HG03520 (cell line): ENCODE measurements at regions not wholly inside any gene's neighbourhood (a gene's known extent, or its start where the extent isn't known, plus 50 kb on each side); places are given as distances from the start of the nearest gene placed in this dataset.
"Not testable (repeated sequence)": the region's sequence is repeated elsewhere in the genome, so short reads cannot be mapped to it uniquely, and the experiment has no call there.

Experiments used
- ATAC-seq: cut with Tn5 transposase; IDR thresholded peaks from one replicate; pipeline ENCODE4 v1.9.1; 2021; ENCODE audit warnings: mild to moderate bottlenecking, moderate library complexity; ENCODE audit not compliant: unreplicated experiment

DNA sequence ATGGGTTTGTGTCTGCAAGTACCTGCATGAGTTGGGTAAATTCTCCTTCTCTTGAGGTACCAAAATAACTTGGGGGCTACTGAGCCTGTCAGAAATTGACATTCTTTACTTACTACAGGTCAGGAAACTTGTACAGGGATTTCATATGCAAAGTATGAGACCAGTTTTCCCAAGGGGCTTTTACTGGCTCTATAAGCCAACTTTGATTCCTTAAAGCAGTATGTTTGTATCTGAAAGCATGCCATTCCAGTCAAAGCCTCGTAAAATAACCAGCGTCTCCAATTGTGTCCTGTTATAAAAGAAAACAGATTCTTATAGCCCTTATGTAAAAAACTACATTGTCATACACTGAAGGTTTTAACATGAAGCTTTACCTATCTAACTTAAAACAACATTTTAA, 90.2 kb downstream of the ZNF467 start:
- ATAC-seq, result no peak

DNA sequence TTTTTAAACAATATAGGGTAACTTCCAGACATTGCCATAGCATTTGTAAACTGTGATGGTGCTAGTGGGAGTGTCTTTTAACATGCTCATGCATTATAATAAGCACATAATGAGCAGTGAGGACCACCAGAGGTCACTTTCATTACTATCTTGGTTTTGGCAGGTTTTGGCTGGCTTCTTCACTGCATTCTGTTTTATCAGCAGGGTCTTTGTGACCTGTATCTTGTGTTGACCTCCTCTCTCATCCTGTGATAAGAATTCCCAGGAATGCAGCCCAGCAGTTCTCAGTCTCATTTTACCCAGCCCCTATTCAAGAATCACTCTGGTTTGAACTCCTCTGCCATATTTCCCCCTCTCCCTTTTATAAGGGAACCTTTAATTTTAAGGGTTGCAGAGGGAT, 91.3 kb downstream of the ZNF467 start:
- ATAC-seq, result no peak

DNA sequence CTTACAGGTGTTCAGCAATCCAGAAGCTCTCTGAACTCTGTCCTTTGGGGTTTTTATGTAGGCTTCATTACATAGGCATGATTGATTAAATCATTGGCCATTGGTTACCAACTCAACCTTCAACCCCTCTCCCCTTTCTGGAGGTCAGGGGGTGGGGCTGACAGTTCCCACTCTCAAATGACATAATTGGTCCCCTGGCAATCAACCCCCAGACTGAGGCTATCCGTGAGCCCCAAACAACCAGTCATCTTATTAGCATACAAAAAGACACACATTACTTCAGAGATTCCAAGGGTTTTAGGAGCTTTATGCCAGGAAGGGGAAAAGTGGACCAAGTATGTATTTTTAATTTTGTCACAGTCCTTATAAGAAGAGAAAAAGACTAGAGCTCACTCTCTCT, 92.1 kb downstream of the ZNF467 start:
- no peak for ATAC-seq

DNA sequence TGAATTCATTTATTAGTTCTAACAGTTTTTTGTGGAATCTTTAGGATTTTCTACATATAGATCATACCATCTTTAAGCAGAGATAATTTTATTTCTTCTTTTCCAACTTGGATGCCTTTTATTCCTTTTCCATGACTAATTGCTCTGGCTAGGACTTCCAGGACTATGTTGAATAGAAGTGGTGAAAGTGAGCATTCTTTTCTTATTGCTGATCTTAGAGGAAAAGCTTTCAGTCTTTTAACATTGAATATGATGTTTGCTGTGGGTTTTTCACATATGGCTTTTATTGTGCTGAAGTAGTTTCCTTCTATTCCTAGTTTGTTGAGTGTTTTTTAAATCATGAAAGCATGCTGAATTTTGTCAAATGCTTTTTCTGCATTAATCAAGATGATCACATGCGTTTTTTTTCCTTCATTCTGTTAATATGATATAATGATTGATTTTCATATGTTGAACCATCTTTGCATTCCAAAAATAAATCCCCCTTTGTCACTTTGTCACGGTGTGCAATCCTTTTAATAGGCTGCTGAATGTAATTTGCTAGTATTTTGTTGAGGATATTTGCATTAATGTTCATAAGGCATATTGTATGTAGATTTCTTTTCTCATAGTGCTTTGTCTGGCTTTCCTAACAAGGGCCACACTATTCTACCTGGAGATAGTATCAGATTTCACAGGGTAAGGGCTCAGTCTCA, 92.9 kb downstream of the ZNF467 start:
- no peak for ATAC-seq

DNA sequence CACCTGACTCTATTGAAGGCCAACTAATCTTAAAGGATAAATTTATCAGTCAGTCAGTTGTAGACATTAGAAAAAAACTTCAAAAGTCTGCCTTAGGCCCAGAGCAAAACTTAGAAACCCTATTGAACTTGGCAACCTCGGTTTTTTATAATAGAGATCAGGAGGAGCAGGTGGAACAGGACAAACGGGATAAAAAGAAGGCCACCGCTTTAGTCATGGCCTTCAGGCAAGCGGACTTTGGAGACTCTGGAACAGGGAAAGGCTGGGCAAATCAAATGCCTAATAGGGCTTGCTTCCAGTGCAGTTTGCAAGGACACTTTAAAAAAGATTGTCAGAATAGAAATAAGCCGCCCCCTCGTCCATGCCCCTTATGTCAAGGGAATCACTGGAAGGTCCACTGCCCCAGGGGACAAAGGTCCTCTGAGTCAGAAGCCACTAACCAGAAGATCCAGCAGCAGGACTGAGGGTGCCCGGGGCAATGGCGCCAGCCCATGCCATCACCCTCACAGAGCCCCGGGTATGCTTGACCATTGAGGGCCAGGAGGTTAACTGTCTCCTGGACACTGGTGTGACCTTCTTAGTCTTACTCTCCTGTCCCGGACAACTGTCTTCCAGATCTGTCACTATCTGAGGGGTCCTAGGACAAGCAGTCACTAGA, 98.5 kb downstream of the ZNF467 start:
- not testable (repeated sequence) for ATAC-seq

DNA sequence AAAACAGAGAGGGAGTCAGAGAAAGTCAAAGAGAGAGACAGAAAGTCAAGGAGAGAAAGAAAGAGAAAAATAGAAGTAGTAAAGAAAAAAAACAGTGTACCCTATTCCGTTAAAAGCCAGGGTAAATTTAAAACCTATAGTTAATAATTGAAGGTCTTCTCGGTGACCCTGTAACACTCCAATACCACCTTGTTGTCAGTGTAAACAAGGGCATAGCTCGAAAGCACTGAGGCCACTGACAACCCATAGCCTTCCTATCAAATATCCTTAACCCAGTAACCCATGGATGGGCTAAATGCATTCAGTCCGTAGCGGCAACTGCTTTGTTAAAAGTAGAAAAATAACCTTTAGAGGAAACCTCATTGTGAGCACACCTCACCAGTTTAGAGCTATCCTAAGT, 100.4 kb downstream of the ZNF467 start:
- no peak for ATAC-seq

DNA sequence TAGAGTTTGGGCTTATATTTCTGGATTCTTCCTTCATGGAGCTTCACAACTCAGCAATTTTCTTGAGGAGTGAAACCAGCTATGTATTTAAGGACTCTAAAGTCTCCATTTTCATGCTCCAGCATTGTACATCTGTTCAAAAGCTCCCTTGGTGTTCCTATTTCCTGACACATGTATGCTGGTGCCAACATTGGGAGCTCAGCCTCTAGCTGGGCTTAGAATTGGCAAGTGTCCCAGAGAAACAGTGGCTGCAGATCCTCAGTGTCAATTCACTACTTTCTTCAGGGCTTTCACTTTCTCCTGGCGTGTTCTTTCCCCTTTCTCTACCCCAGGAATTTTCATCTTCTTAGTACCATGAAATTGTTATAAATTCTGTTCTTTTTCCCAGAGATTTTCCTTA, 103.1 kb downstream of the ZNF467 start:
- no peak for ATAC-seq

DNA sequence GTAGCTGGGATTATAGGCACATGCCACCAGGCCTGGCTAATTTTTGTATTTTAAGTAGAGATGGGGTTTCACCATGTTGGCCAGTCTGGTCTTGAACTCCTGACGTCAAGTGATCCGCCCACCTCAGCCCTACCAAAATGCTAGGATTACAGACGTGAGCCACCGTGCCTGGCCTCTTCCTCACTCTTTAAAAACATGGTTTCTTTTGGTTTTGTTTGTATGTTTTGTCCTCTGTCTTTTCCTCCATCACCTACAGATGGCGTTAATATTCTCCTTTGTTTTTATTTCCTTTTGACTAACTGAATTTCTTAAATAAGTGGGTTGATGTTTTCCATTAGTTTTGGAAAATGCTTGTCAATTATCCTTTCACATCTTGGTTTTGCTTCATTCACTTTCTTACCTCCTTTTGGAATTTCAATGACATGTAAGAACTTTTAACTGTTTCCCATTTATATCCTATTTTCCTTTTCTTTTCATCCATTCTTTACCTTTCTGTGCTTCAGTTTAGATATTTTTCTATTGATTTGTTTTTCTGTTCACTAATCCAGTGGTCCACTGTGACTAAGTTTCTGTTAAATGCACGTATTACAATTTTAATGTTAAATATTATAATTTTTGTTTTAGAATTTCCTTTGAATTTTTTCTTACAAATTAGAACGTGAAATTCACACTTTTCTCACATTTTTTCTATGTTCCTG, 104.1 kb downstream of the ZNF467 start:
- ATAC-seq, result no peak

DNA sequence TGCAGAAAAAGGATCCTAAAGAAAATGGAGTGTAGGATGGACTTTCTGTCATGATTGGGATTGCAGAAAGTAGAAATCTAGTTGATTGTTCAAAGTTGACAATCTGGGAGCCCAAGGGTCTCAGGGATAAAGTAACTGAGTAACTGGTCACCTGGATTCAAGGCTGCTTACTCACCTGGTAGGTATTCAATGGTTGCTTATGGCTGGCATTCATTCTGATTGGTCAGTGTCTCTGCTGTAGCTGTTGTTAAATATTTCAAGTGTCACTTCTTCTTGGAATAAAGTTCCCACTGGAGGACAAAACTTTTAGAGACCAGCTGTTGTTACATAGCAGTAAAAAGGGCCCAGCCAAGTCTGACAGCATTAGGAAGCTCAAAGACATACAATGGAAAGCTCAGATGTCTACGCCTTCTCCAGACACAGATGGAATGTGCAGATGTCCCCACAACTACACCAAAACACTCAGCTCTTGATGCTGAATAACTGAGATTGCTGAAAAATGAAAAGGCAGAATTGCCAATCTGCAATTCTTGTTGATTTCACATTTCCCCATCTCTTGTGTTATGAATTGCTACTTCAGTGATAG, 106.9 kb downstream of the ZNF467 start:
- ATAC-seq, result no peak

DNA sequence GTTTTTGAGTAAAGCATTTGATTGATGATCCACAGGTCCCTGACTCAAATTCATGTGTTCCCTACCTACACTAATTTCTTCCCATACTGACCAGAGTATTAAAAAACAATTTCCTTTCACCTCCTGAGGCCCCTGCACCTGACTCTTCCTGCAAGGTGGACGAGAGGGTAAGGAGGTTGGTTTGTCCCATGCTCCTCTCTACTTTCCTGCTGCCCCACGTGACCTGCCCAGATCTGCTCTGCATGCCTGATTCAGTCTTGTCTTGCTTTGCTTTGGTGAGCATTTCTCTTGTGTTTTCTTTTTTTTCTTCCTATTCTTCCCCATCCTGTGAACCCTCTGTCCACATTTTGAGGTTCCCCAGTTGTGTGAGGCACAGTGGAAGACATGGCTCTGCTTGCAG, 107.8 kb downstream of the ZNF467 start:
- not testable (repeated sequence) for ATAC-seq

DNA sequence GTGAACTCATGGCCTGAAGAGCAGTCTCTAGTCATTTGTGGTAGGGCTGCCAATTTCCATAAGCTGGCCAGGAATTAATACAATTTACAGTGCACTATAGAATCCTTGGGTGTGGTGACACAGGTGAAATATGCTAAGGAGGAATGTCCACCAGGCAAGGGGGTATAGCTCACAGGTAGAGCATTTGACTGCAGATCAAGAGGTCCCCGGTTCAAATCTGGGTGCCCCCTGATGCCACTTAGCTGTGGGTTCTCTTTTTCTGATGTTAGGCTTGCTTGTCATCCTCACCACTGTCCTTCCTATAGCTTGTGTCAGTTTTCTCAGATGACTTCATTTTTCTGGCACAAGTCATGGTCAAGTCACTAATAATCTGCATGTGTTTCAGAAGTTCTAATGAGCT, 108.7 kb downstream of the ZNF467 start:
- no peak for ATAC-seq

DNA sequence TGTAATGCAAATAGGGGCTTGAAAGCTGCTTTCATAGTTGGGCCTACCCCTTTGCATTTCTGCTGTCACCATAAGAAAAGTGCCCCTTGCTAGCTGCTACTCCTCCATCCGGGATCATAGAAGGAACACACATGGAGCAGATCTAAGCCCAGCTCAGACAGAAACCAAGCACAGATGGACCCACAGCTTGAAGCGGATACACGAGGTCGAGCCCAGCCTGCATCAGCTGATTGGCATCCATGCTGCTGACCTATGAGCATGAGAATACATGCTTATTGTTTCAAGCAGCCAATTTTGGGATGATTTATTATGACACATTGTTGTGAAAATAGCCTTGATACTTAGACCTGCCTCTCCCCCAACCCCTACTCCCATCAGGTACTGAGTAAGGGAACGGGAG, 109.2 kb downstream of the ZNF467 start:
- no peak for ATAC-seq

DNA sequence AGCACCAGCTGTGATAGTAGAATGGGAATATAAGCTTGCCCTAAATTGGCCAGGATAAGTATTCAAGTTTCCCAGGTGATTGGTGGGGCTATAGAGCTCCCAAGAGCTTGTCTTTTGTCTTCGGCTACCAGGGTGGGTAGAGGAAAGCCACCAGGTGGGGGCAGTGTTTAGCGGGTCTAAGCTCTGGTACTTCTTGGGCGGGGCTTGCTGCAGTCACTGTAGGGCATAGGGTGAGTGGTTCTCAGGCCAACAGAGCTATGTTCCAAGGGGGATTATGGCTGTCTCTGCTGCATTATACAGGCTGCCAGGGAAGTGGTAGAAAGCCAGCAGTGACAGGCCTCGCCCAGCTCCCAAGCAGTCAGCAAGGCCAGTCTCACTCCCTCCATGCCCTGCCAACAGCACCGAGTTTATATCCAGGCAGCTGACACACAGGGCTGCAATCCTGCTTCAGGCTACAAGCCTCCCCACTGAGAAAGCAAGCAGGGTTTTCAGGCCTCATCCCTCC, 110.7 kb downstream of the ZNF467 start:
- peak; percentile 88 for ATAC-seq

DNA sequence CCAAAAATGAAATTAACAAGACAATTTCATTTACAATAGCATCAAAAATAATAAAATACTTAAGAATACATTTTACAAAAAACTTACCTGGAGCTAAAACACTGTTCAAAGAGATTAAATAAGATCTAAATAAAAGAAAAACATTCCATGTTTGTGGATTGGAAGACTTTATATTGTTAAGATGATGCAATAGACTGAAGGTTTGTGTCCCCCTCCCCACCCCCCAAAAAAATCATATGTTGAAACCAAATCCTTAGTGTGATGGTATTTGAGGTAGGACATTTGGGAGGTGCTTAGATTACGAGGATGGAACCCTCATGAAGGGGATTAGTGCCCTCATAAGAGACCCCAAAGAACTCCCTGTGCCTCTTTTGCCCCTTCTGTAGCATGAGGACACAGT, 117.6 kb downstream of the ZNF467 start:
- ATAC-seq, result no peak

DNA sequence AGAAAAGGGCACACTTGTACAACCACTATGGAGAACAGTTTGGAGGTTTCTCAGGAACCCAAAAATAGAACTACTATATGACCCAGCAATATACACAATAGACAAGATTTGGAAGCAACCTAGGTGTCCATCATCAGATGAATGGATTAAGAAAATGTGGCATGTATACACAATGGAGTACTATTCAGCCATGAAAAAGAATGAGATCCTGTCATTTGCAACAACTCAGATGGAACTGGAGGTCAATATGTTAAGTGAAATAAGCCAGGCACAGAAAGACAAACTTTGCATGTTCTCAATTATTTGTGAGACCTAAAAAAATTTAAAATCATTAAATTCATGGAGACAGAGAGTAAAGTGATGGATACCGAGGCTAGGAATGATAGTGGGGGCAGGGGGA, 118.8 kb downstream of the ZNF467 start:
- no peak for ATAC-seq

DNA sequence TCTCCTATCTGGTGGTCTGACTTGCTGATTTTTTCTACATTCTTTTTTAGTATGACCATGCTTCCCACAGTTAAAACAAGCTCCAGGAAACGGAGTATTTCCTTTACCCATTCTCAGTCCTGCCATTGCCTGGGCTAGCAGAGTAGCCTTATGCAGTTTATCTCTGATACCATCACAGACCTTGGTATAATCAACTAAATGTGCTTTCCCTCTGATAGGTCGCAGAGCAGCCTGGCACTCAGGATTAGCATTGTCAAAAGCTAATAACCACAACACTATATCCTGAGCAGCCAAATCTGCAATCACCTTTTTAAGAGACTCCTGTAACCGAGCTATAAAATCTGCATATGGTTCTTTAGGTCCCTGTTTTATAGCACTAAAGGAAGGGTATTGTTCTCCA, 123.2 kb downstream of the ZNF467 start:
- ATAC-seq, result not testable (repeated sequence)

DNA sequence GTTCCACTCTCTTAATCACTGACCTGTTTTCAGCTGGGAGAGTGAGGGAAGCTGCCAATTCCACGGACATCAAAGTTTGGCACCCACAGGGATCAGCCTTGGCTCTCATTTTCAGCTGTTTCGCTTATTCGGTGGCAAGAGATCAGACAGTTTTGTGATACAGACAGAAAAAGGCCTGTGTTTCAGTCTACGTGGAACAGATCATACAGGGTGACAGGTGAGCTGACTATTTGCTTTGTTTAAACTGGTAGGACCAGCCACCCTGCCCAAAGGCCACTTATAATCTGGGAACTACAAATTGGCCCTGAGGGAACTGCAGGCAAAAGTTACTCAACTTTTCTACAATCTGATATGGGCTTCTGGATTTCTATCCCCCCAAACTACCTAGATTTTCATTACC, 128.6 kb downstream of the ZNF467 start:
- ATAC-seq, result no peak

DNA sequence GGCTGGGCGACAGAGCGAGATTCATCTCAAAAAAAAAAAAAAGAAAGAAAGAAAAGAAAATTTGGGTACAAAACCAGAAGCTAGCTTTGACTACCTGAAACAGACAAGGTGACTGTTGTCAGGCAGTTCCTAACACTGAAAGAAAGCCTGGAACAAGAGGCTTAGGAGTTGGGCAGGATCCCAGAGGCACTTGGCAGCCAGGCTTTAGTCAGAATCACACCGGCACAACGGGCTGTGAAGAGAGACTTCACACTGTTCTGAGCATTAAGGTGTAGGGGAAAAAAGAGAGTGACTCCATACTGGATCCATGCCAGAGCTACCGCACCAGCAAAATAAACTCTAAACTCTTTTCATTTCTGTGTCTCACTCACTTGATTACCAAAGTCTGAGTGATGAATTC, 130.8 kb downstream of the ZNF467 start:
- no peak for ATAC-seq

DNA sequence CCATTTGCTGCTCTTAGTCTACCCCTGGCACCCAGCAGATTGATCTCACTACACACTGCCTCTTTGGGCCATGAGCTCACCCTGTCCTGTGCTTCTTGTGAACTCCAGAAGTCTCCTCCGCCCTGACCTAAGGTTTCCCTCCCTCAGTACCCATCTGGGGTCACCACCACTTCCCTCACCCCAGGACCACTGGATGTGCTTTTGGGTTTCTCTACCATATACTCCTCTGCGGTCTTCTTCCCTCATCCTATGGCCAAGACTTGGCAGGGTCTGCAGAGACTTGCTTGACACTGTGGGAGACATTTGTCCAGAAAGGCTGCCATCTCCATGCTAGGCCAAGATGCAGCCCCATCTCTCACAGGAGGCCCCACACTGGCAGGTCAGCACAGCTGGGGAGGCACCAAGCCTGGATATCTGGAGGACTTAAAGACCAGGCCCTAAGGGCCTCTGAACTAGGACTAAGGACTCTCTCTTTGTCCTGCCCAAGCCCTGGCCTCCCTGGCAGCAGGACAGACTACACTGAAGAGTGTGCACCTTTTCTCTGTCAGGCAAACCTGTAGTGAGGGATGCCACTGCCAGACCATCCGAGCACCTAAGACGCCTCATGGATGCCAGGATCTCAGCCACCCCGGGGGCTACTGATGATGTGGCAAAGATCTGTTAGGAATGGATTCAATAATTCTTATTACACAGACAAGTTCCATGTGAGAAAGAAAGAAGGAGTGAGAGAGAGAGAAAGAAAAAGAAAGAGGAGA, 134.6 kb downstream of the ZNF467 start:
- ATAC-seq, result no peak

DNA sequence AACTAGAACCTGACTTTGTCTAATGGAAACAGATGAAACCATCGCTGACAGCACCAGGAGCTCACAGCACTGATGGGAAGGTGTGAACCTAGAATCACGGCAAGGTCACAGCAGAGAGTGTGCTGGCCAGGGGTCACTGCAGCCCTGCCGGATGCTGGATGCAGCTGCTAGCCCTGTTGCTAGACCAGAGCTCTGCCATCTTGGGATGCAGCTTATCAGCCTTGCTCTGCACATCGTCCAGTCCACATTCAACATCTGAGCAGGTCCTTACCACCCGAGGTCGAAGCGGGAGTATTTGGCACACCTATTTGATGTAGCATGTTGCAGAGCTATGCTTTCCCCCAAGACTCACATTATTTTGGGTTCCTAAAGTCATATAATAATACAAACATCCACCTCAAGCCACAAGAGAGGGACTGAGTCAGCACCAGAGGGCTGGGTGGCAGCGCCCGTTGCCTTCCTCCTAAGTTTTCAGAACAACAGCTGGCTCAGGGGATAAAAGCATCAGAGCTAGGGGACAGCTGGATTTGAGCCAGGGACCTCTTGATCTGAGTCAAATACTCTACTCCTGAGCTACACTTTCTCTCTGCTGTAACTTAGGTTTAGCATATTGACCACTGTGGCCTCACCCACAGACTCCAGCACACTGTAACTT, 135.3 kb downstream of the ZNF467 start:
- ATAC-seq, result no peak
